ENCODE measurements at regions not wholly inside any gene's neighbourhood (a gene's known extent, or its start where the extent isn't known, plus 50 kb on each side); places are given as distances from the start of the nearest gene placed in this dataset.

- DNase-seq, result no peak
Observed at GRCh38 chr2:216576616-216577015, 56.6 kb upstream of the IGFBP2 start.

GRCh38 chr2:216578325-216578724 lies 54.9 kb upstream of the IGFBP2 start:
- no peak for DNase-seq

- no peak for DNase-seq
Observed at GRCh38 chr2:216583147-216583546, 50.1 kb upstream of the IGFBP2 start.

All from NCI-H1092 treated with DMSO at 0.1 percent for 48 hours (cell line).